ENCODE measurements at regions not wholly inside any gene's neighbourhood (a gene's known extent, or its start where the extent isn't known, plus 50 kb on each side); places are given as distances from the start of the nearest gene placed in this dataset.

- no peak overlapping the region for H3K4me3 ChIP-seq (ENCODE audit: low read length in 2 of 2)
- no peaks in the 10 kb centered on the region for H3K36me3 ChIP-seq (ENCODE audit: control insufficient read depth in 2 of 2, insufficient read depth in 2 of 2, low read length in 2 of 2)
- H3K9ac ChIP-seq (ENCODE audit: low read depth in 1 of 2, low read length in 2 of 2): no peak overlapping the region
- no peaks in the 10 kb centered on the region for H3K9me3 ChIP-seq (ENCODE audit: control insufficient read depth in 2 of 2, low read length in 2 of 2)
- H3K27me3 ChIP-seq (ENCODE audit: control insufficient read depth in 2 of 2, insufficient read depth in 2 of 2, low read length in 2 of 2): no peaks in the 10 kb centered on the region
- no peak overlapping the region for H3K27ac ChIP-seq (ENCODE audit: low read depth in 2 of 2, low read length in 2 of 2)
- no peaks in the 10 kb centered on the region for H3K4me1 ChIP-seq (ENCODE audit: control insufficient read depth in 2 of 2, insufficient read depth in 2 of 2, low read length in 2 of 2)
Observed at GRCh38 chr13:33940898-33941297, 122.9 kb downstream of the RFC3 start.

GRCh38 chr13:33945477-33945876 lies 127.5 kb downstream of the RFC3 start:
- Histone ChIP-seq H3K27ac (ENCODE audit: low read depth in 2 of 2, low read length in 2 of 2) (no peak overlapping the region), H3K9me3 (ENCODE audit: control insufficient read depth in 2 of 2, low read length in 2 of 2) (no peaks in the 10 kb centered on the region), H3K9ac (ENCODE audit: low read depth in 1 of 2, low read length in 2 of 2) (no peak overlapping the region), H3K4me3 (ENCODE audit: low read length in 2 of 2) (no peak overlapping the region), H3K36me3 (ENCODE audit: control insufficient read depth in 2 of 2, insufficient read depth in 2 of 2, low read length in 2 of 2) (no peaks in the 10 kb centered on the region), H3K27me3 (ENCODE audit: control insufficient read depth in 2 of 2, insufficient read depth in 2 of 2, low read length in 2 of 2) (no peaks in the 10 kb centered on the region), H3K4me1 (ENCODE audit: control insufficient read depth in 2 of 2, insufficient read depth in 2 of 2, low read length in 2 of 2) (no peaks in the 10 kb centered on the region)

- H3K27ac ChIP-seq (ENCODE audit: low read depth in 2 of 2, low read length in 2 of 2): no peak overlapping the region
- no peaks in the 10 kb centered on the region for H3K4me1 ChIP-seq (ENCODE audit: control insufficient read depth in 2 of 2, insufficient read depth in 2 of 2, low read length in 2 of 2)
- no peak overlapping the region for H3K9ac ChIP-seq (ENCODE audit: low read depth in 1 of 2, low read length in 2 of 2)
- no peak overlapping the region for H3K4me3 ChIP-seq (ENCODE audit: low read length in 2 of 2)
- H3K36me3 ChIP-seq (ENCODE audit: control insufficient read depth in 2 of 2, insufficient read depth in 2 of 2, low read length in 2 of 2): no peaks in the 10 kb centered on the region
- no peaks in the 10 kb centered on the region for H3K27me3 ChIP-seq (ENCODE audit: control insufficient read depth in 2 of 2, insufficient read depth in 2 of 2, low read length in 2 of 2)
- no peaks in the 10 kb centered on the region for H3K9me3 ChIP-seq (ENCODE audit: control insufficient read depth in 2 of 2, low read length in 2 of 2)
Observed at GRCh38 chr13:33953203-33953602, 135.3 kb downstream of the RFC3 start.

- H3K27ac ChIP-seq (ENCODE audit: low read depth in 2 of 2, low read length in 2 of 2): no peak overlapping the region
- H3K4me1 ChIP-seq (ENCODE audit: control insufficient read depth in 2 of 2, insufficient read depth in 2 of 2, low read length in 2 of 2): no peaks in the 10 kb centered on the region
- no peak overlapping the region for H3K9ac ChIP-seq (ENCODE audit: low read depth in 1 of 2, low read length in 2 of 2)
- H3K9me3 ChIP-seq (ENCODE audit: control insufficient read depth in 2 of 2, low read length in 2 of 2): no peaks in the 10 kb centered on the region
- H3K27me3 ChIP-seq (ENCODE audit: control insufficient read depth in 2 of 2, insufficient read depth in 2 of 2, low read length in 2 of 2): no peaks in the 10 kb centered on the region
- no peak overlapping the region for H3K4me3 ChIP-seq (ENCODE audit: low read length in 2 of 2)
- H3K36me3 ChIP-seq (ENCODE audit: control insufficient read depth in 2 of 2, insufficient read depth in 2 of 2, low read length in 2 of 2): no peaks in the 10 kb centered on the region
Observed at GRCh38 chr13:33953781-33954180, 135.8 kb downstream of the RFC3 start.

- no peak overlapping the region for H3K4me3 ChIP-seq (ENCODE audit: low read length in 2 of 2)
- H3K9me3 ChIP-seq (ENCODE audit: control insufficient read depth in 2 of 2, low read length in 2 of 2): no peaks in the 10 kb centered on the region
- H3K4me1 ChIP-seq (ENCODE audit: control insufficient read depth in 2 of 2, insufficient read depth in 2 of 2, low read length in 2 of 2): no peaks in the 10 kb centered on the region
- no peaks in the 10 kb centered on the region for H3K36me3 ChIP-seq (ENCODE audit: control insufficient read depth in 2 of 2, insufficient read depth in 2 of 2, low read length in 2 of 2)
- H3K27ac ChIP-seq (ENCODE audit: low read depth in 2 of 2, low read length in 2 of 2): no peak overlapping the region
- no peaks in the 10 kb centered on the region for H3K27me3 ChIP-seq (ENCODE audit: control insufficient read depth in 2 of 2, insufficient read depth in 2 of 2, low read length in 2 of 2)
- no peak overlapping the region for H3K9ac ChIP-seq (ENCODE audit: low read depth in 1 of 2, low read length in 2 of 2)
Observed at GRCh38 chr13:33956346-33956745, 138.4 kb downstream of the RFC3 start.

GRCh38 chr13:33957497-33957905 lies 139.6 kb downstream of the RFC3 start:
- H3K4me3 ChIP-seq (ENCODE audit: low read length in 2 of 2): no peak overlapping the region
- no peaks in the 10 kb centered on the region for H3K36me3 ChIP-seq (ENCODE audit: control insufficient read depth in 2 of 2, insufficient read depth in 2 of 2, low read length in 2 of 2)
- no peak overlapping the region for H3K9ac ChIP-seq (ENCODE audit: low read depth in 1 of 2, low read length in 2 of 2)
- H3K9me3 ChIP-seq (ENCODE audit: control insufficient read depth in 2 of 2, low read length in 2 of 2): no peaks in the 10 kb centered on the region
- H3K27me3 ChIP-seq (ENCODE audit: control insufficient read depth in 2 of 2, insufficient read depth in 2 of 2, low read length in 2 of 2): no peaks in the 10 kb centered on the region
- H3K27ac ChIP-seq (ENCODE audit: low read depth in 2 of 2, low read length in 2 of 2): no peak overlapping the region
- no peaks in the 10 kb centered on the region for H3K4me1 ChIP-seq (ENCODE audit: control insufficient read depth in 2 of 2, insufficient read depth in 2 of 2, low read length in 2 of 2)

GRCh38 chr13:33958964-33959363 lies 141.0 kb downstream of the RFC3 start:
- Histone ChIP-seq H3K9me3 (ENCODE audit: control insufficient read depth in 2 of 2, low read length in 2 of 2) (no peaks in the 10 kb centered on the region), H3K4me1 (ENCODE audit: control insufficient read depth in 2 of 2, insufficient read depth in 2 of 2, low read length in 2 of 2) (no peaks in the 10 kb centered on the region), H3K9ac (ENCODE audit: low read depth in 1 of 2, low read length in 2 of 2) (no peak overlapping the region), H3K27me3 (ENCODE audit: control insufficient read depth in 2 of 2, insufficient read depth in 2 of 2, low read length in 2 of 2) (no peaks in the 10 kb centered on the region), H3K27ac (ENCODE audit: low read depth in 2 of 2, low read length in 2 of 2) (no peak overlapping the region), H3K36me3 (ENCODE audit: control insufficient read depth in 2 of 2, insufficient read depth in 2 of 2, low read length in 2 of 2) (no peaks in the 10 kb centered on the region), H3K4me3 (ENCODE audit: low read length in 2 of 2) (no peak overlapping the region)

GRCh38 chr13:33963134-33963533 lies 145.2 kb downstream of the RFC3 start:
- no peaks in the 10 kb centered on the region for H3K27me3 ChIP-seq (ENCODE audit: control insufficient read depth in 2 of 2, insufficient read depth in 2 of 2, low read length in 2 of 2)
- H3K4me1 ChIP-seq (ENCODE audit: control insufficient read depth in 2 of 2, insufficient read depth in 2 of 2, low read length in 2 of 2): no peaks in the 10 kb centered on the region
- H3K27ac ChIP-seq (ENCODE audit: low read depth in 2 of 2, low read length in 2 of 2): no peak overlapping the region
- no peaks in the 10 kb centered on the region for H3K9me3 ChIP-seq (ENCODE audit: control insufficient read depth in 2 of 2, low read length in 2 of 2)
- no peaks in the 10 kb centered on the region for H3K36me3 ChIP-seq (ENCODE audit: control insufficient read depth in 2 of 2, insufficient read depth in 2 of 2, low read length in 2 of 2)
- H3K9ac ChIP-seq (ENCODE audit: low read depth in 1 of 2, low read length in 2 of 2): no peak overlapping the region
- no peak overlapping the region for H3K4me3 ChIP-seq (ENCODE audit: low read length in 2 of 2)

- no peaks in the 10 kb centered on the region for H3K9me3 ChIP-seq (ENCODE audit: control insufficient read depth in 2 of 2, low read length in 2 of 2)
- H3K4me3 ChIP-seq (ENCODE audit: low read length in 2 of 2): no peak overlapping the region
- no peak overlapping the region for H3K9ac ChIP-seq (ENCODE audit: low read depth in 1 of 2, low read length in 2 of 2)
- no peaks in the 10 kb centered on the region for H3K4me1 ChIP-seq (ENCODE audit: control insufficient read depth in 2 of 2, insufficient read depth in 2 of 2, low read length in 2 of 2)
- no peaks in the 10 kb centered on the region for H3K27me3 ChIP-seq (ENCODE audit: control insufficient read depth in 2 of 2, insufficient read depth in 2 of 2, low read length in 2 of 2)
- no peak overlapping the region for H3K27ac ChIP-seq (ENCODE audit: low read depth in 2 of 2, low read length in 2 of 2)
- H3K36me3 ChIP-seq (ENCODE audit: control insufficient read depth in 2 of 2, insufficient read depth in 2 of 2, low read length in 2 of 2): no peaks in the 10 kb centered on the region
Observed at GRCh38 chr13:33963895-33964294, 145.9 kb downstream of the RFC3 start.

- H3K9me3 ChIP-seq (ENCODE audit: control insufficient read depth in 2 of 2, low read length in 2 of 2): no peaks in the 10 kb centered on the region
- H3K27me3 ChIP-seq (ENCODE audit: control insufficient read depth in 2 of 2, insufficient read depth in 2 of 2, low read length in 2 of 2): no peaks in the 10 kb centered on the region
- no peak overlapping the region for H3K9ac ChIP-seq (ENCODE audit: low read depth in 1 of 2, low read length in 2 of 2)
- H3K4me1 ChIP-seq (ENCODE audit: control insufficient read depth in 2 of 2, insufficient read depth in 2 of 2, low read length in 2 of 2): no peaks in the 10 kb centered on the region
- H3K36me3 ChIP-seq (ENCODE audit: control insufficient read depth in 2 of 2, insufficient read depth in 2 of 2, low read length in 2 of 2): no peaks in the 10 kb centered on the region
- H3K4me3 ChIP-seq (ENCODE audit: low read length in 2 of 2): no peak overlapping the region
- H3K27ac ChIP-seq (ENCODE audit: low read depth in 2 of 2, low read length in 2 of 2): no peak overlapping the region
Observed at GRCh38 chr13:33968520-33969507, 150.9 kb downstream of the RFC3 start.

Data from mucosa of rectum (tissue), 2 donors.